ENCODE measurements at regions not wholly inside any gene's neighbourhood (a gene's known extent, or its start where the extent isn't known, plus 50 kb on each side); places are given as distances from the start of the nearest gene placed in this dataset.

DNA sequence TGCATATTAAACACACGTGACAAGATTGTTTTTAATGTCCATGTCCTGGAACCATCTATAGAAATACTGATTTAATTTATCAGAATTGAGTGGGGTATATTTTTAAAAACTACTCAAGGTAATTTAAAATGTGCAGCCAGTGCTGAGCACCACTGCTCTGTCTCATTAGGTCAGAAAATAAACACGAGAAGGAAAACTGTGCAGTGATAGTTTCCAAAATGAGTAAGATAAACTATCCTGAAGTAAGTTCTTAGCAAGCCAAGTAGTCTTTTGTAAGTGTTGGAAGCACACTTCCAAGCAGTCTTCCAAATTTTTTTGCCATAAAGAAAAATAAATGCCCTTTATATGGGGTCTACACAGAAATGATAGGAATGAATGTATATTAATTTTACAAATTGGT is 93.8 kb upstream of the DNAJC10 start:
- TF ChIP-seq, protein P1, sequence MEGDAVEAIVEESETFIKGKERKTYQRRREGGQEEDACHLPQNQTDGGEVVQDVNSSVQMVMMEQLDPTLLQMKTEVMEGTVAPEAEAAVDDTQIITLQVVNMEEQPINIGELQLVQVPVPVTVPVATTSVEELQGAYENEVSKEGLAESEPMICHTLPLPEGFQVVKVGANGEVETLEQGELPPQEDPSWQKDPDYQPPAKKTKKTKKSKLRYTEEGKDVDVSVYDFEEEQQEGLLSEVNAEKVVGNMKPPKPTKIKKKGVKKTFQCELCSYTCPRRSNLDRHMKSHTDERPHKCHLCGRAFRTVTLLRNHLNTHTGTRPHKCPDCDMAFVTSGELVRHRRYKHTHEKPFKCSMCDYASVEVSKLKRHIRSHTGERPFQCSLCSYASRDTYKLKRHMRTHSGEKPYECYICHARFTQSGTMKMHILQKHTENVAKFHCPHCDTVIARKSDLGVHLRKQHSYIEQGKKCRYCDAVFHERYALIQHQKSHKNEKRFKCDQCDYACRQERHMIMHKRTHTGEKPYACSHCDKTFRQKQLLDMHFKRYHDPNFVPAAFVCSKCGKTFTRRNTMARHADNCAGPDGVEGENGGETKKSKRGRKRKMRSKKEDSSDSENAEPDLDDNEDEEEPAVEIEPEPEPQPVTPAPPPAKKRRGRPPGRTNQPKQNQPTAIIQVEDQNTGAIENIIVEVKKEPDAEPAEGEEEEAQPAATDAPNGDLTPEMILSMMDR (IDR thresholded peaks at IDR 0.05) = no peak
- TF ChIP-seq, protein P2, sequence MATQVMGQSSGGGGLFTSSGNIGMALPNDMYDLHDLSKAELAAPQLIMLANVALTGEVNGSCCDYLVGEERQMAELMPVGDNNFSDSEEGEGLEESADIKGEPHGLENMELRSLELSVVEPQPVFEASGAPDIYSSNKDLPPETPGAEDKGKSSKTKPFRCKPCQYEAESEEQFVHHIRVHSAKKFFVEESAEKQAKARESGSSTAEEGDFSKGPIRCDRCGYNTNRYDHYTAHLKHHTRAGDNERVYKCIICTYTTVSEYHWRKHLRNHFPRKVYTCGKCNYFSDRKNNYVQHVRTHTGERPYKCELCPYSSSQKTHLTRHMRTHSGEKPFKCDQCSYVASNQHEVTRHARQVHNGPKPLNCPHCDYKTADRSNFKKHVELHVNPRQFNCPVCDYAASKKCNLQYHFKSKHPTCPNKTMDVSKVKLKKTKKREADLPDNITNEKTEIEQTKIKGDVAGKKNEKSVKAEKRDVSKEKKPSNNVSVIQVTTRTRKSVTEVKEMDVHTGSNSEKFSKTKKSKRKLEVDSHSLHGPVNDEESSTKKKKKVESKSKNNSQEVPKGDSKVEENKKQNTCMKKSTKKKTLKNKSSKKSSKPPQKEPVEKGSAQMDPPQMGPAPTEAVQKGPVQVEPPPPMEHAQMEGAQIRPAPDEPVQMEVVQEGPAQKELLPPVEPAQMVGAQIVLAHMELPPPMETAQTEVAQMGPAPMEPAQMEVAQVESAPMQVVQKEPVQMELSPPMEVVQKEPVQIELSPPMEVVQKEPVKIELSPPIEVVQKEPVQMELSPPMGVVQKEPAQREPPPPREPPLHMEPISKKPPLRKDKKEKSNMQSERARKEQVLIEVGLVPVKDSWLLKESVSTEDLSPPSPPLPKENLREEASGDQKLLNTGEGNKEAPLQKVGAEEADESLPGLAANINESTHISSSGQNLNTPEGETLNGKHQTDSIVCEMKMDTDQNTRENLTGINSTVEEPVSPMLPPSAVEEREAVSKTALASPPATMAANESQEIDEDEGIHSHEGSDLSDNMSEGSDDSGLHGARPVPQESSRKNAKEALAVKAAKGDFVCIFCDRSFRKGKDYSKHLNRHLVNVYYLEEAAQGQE (IDR thresholded peaks at IDR 0.05; ENCODE audit: insufficient read depth in 1 of 2, low read depth in 2 of 2, low read length in 1 of 2) = no peak
- TF ChIP-seq POLR2AphosphoS5 (IDR thresholded peaks at IDR 0.05; ENCODE audit: low read depth, low read length) = no peak

Measured in Panc1 (cell line).